ENCODE measurements at regions not wholly inside any gene's neighbourhood (a gene's known extent, or its start where the extent isn't known, plus 50 kb on each side); places are given as distances from the start of the nearest gene placed in this dataset.

GRCh38 chr12:97222391-97222790 is 240.2 kb upstream of the RMST start:
- Histone ChIP-seq H3K4me1 (ENCODE audit: control insufficient read depth, extremely low read depth, insufficient read depth, low read length) (no peaks in the 10 kb centered on the region), H3K4me2 (ENCODE audit: control insufficient read depth, extremely low read depth, insufficient read depth, low read depth, low read length) (no peak overlapping the region), H3K79me2 (ENCODE audit: control insufficient read depth, insufficient read depth, low read length) (no peaks in the 10 kb centered on the region), H2AFZ (ENCODE audit: control insufficient read depth, low read length) (no peak overlapping the region), H4K20me1 (ENCODE audit: control insufficient read depth, extremely low read depth, insufficient read depth, low read length) (no peaks in the 10 kb centered on the region), H3K9ac (ENCODE audit: control insufficient read depth, extremely low read depth, insufficient read depth, low read length) (no peak overlapping the region), H3K9me1 (ENCODE audit: control insufficient read depth, extremely low read depth, insufficient read depth, low read length) (no peaks in the 10 kb centered on the region), H3K36me3 (ENCODE audit: control insufficient read depth in 2 of 2, extremely low read depth in 1 of 2, insufficient read depth in 2 of 2, low read length in 2 of 2) (no peaks in the 10 kb centered on the region), H3K4me3 (ENCODE audit: control insufficient read depth in 2 of 3, extremely low read depth in 1 of 3, insufficient read depth in 2 of 3, low read depth in 1 of 3, low read length in 3 of 3) (no peak overlapping the region), H3K27ac (ENCODE audit: control insufficient read depth, insufficient read depth, low read length) (no peak overlapping the region), H3K27me3 (ENCODE audit: control insufficient read depth, extremely low read depth, insufficient read depth, low read length) (no peaks in the 10 kb centered on the region), H3K9me3 (ENCODE audit: control insufficient read depth, low read depth, low read length) (no peaks in the 10 kb centered on the region)
- DNase-seq (ENCODE audit: low read depth, low spot score) = no peak
- dilution Hi-C loops (cut with MboI; ENCODE audit: extremely low pct_ligation_motif_present, low sequenced_read_pairs) = no loop called here
- FAIRE-seq = no peak
- no peak for TF ChIP-seq EZH2 (IDR thresholded peaks at IDR 0.05; ENCODE audit: low read length)
- TF ChIP-seq CTCF (optimal IDR thresholded peaks at IDR 0.05 in 1 of 3, IDR thresholded peaks at IDR 0.05 in 1 of 3, conservative IDR thresholded peaks at IDR 0.05 in 1 of 3; ENCODE audit: extremely low read depth in 1 of 3, insufficient read depth in 2 of 3, low read length in 3 of 3) = no peak

GRCh38 chr12:97223419-97223818 is 239.2 kb upstream of the RMST start:
- no peaks in the 10 kb centered on the region for H3K9me3 ChIP-seq (ENCODE audit: control insufficient read depth, low read depth, low read length)
- no peak overlapping the region for H3K27ac ChIP-seq (ENCODE audit: control insufficient read depth, insufficient read depth, low read length)
- no peak overlapping the region for H2AFZ ChIP-seq (ENCODE audit: control insufficient read depth, low read length)
- H3K36me3 ChIP-seq (ENCODE audit: control insufficient read depth in 2 of 2, extremely low read depth in 1 of 2, insufficient read depth in 2 of 2, low read length in 2 of 2) = no peaks in the 10 kb centered on the region
- H3K79me2 ChIP-seq (ENCODE audit: control insufficient read depth, insufficient read depth, low read length) = no peaks in the 10 kb centered on the region
- H3K9me1 ChIP-seq (ENCODE audit: control insufficient read depth, extremely low read depth, insufficient read depth, low read length) = no peaks in the 10 kb centered on the region
- TF ChIP-seq EZH2 (IDR thresholded peaks at IDR 0.05; ENCODE audit: low read length) = no peak
- TF ChIP-seq CTCF (optimal IDR thresholded peaks at IDR 0.05 in 1 of 3, IDR thresholded peaks at IDR 0.05 in 1 of 3, conservative IDR thresholded peaks at IDR 0.05 in 1 of 3; ENCODE audit: extremely low read depth in 1 of 3, insufficient read depth in 2 of 3, low read length in 3 of 3) = no peak
- no peaks in the 10 kb centered on the region for H4K20me1 ChIP-seq (ENCODE audit: control insufficient read depth, extremely low read depth, insufficient read depth, low read length)
- dilution Hi-C loops (cut with MboI; ENCODE audit: extremely low pct_ligation_motif_present, low sequenced_read_pairs) = no loop called here
- H3K4me1 ChIP-seq (ENCODE audit: control insufficient read depth, extremely low read depth, insufficient read depth, low read length) = no peaks in the 10 kb centered on the region
- DNase-seq (ENCODE audit: low read depth, low spot score) (no peak), FAIRE-seq (no peak)
- H3K9ac ChIP-seq (ENCODE audit: control insufficient read depth, extremely low read depth, insufficient read depth, low read length) = no peak overlapping the region
- no peak overlapping the region for H3K4me2 ChIP-seq (ENCODE audit: control insufficient read depth, extremely low read depth, insufficient read depth, low read depth, low read length)
- no peak overlapping the region for H3K4me3 ChIP-seq (ENCODE audit: control insufficient read depth in 2 of 3, extremely low read depth in 1 of 3, insufficient read depth in 2 of 3, low read depth in 1 of 3, low read length in 3 of 3)
- H3K27me3 ChIP-seq (ENCODE audit: control insufficient read depth, extremely low read depth, insufficient read depth, low read length) = no peaks in the 10 kb centered on the region
